ENCODE measurements at regions not wholly inside any gene's neighbourhood (a gene's known extent, or its start where the extent isn't known, plus 50 kb on each side); places are given as distances from the start of the nearest gene placed in this dataset.

- no peak for TF ChIP-seq KIAA2018 (CRISPR knock-in tag; IDR thresholded peaks at IDR 0.05; ENCODE audit: borderline replicate concordance)
Observed at GRCh38 chr3:168338161-168338560, 242.4 kb upstream of the GOLIM4 start (continued).

- H3K27me3 ChIP-seq (ENCODE audit: control insufficient read depth in 1 of 2, insufficient read depth in 2 of 2, low read length in 2 of 2) = no peaks in the 10 kb centered on the region
- no peak for FAIRE-seq
- no peak overlapping the region for H3K4me3 ChIP-seq (replicated peaks in 1 of 3; ENCODE audit: insufficient read depth in 1 of 3, low read depth in 2 of 3, low read length in 3 of 3)
- intact Hi-C loops (cut with micrococcal nuclease; ENCODE audit: unreplicated experiment) = no loop called here
- no TSS peak for BruUV-seq (replicated peaks)
- ATAC-seq = no peak
- no peak overlapping the region for H2AFZ ChIP-seq (ENCODE audit: low read length)
- no peak for TF ChIP-seq RBAK (CRISPR knock-in tag; IDR thresholded peaks at IDR 0.05)
- TF ChIP-seq MYC (CRISPR knock-in tag; IDR thresholded peaks at IDR 0.05; ENCODE audit: borderline replicate concordance) = no peak
- no peak for TF ChIP-seq ZNF432 (CRISPR knock-in tag; IDR thresholded peaks at IDR 0.05; ENCODE audit: borderline replicate concordance)
- no peak for TF ChIP-seq ISL2 (CRISPR knock-in tag; IDR thresholded peaks at IDR 0.05)
- TF ChIP-seq GMEB1 (CRISPR knock-in tag; IDR thresholded peaks at IDR 0.05; ENCODE audit: borderline replicate concordance) = no peak
- DNase-seq (ENCODE audit: low spot score) = no peak
- H4K20me1 ChIP-seq (ENCODE audit: insufficient read depth, low read length) = no peaks in the 10 kb centered on the region
- H3K79me2 ChIP-seq (ENCODE audit: insufficient read depth, low read length) = no peaks in the 10 kb centered on the region
- no peak overlapping the region for H3K4me2 ChIP-seq (ENCODE audit: low read depth, low read length)
- H3K9ac ChIP-seq (ENCODE audit: insufficient read depth, low read depth, low read length) = no peak overlapping the region
- H3K27ac ChIP-seq (ENCODE audit: extremely low read length, insufficient read depth, low read length) = no peak overlapping the region
- ChIA-PET POLR2A (no interaction called here), CTCF (ENCODE audit: low intra/inter-chr PET ratio, low total read pairs) (no interaction called here)
- WGBS (ENCODE audit: low lambda C conversion rate) = 21% methylated on average over 3 of the region's 3 CpGs
- no peaks in the 10 kb centered on the region for H3K36me3 ChIP-seq (replicated peaks in 1 of 2; ENCODE audit: control insufficient read depth in 1 of 2, insufficient read depth in 2 of 2, low read length in 2 of 2)
- H3K4me1 ChIP-seq (ENCODE audit: insufficient read depth, low read length) = no peaks in the 10 kb centered on the region
- H3K9me3 ChIP-seq (ENCODE audit: low read length) = no peaks in the 10 kb centered on the region
- in situ Hi-C loops (cut with HindIII; ENCODE audit: extremely low pct_ligation_motif_present, low pct_unique_long_range_greater_than_20kb) = no loop called here
Observed at GRCh38 chr3:168336276-168336675, 240.6 kb upstream of the GOLIM4 start.
